H1 (cell line): ENCODE measurements at regions not wholly inside any gene's neighbourhood (a gene's known extent, or its start where the extent isn't known, plus 50 kb on each side); places are given as distances from the start of the nearest gene placed in this dataset.
A peak's percentile ranks its signal among the peaks of the same experiment; 100 is the strongest.

Source experiments
- CTCF ChIA-PET: fragments of 300-600 bp; sonication (Branson Sonifier 250); formaldehyde crosslinking; loops from one replicate; lab custom pipeline; 2021; ENCODE audit not compliant: partially characterized antibody; lab: Charles Lee
- POLR2A ChIA-PET: fragments of 300-600 bp; sonication (Branson Sonifier 250); formaldehyde crosslinking; loops from one replicate; lab custom pipeline; 2021; ENCODE audit warnings: inconsistent platforms; ENCODE audit not compliant: partially characterized antibody; lab: Charles Lee
- DNase-seq, 2 experiments: peaks; one replicate each; pipeline versions ENCODE4 v3.0.0 to v3.0.0-alpha.2; 2010 to 2022; ENCODE audit warnings: low spot score in 2 of 2, low read depth in 1 of 2, mixed read lengths in 1 of 2
- FAIRE-seq: peaks from 2 replicates; lab custom pipeline; 2011; peaks lifted over from hg19 to GRCh38; lab: Jason Lieb, UNC
- H2AFZ ChIP-seq: 2 replicates; pipeline ENCODE4 v1.8.1; 2012; ENCODE audit warnings: low read length, inconsistent platforms
- H2AK5ac ChIP-seq: 2 replicates; pipeline ENCODE4 v1.6.1; 2013; ENCODE audit warnings: low read depth, low read length
- H2BK120ac ChIP-seq: replicated peaks from 2 replicates; pipeline ENCODE3; 2013; ENCODE audit warnings: low read depth, low read length, inconsistent platforms
- H2BK12ac ChIP-seq: 2 replicates; pipeline ENCODE4 v1.6.1; 2013; ENCODE audit warnings: low read depth, low read length
- H2BK15ac ChIP-seq: 2 replicates; pipeline ENCODE4 v1.6.1; 2013; ENCODE audit warnings: low read length
- H2BK20ac ChIP-seq: 2 replicates; pipeline ENCODE4 v1.6.1; 2013; ENCODE audit warnings: low read length
- H2BK5ac ChIP-seq: 2 replicates; pipeline ENCODE4 v1.6.1; 2013; ENCODE audit warnings: low read depth, low read length
- H3K14ac ChIP-seq: 2 replicates; pipeline ENCODE4 v1.6.1; 2013; ENCODE audit warnings: inconsistent platforms; ENCODE audit not compliant: insufficient read length
- H3K18ac ChIP-seq: 2 replicates; pipeline ENCODE4 v1.6.1; 2013; ENCODE audit warnings: low read length; ENCODE audit errors: extremely low read depth
- H3K23ac ChIP-seq: 2 replicates; pipeline ENCODE4 v1.6.1; 2013; ENCODE audit warnings: inconsistent platforms; ENCODE audit not compliant: insufficient read length
- H3K23me2 ChIP-seq: 2 replicates; pipeline ENCODE4 v1.6.1; 2013; ENCODE audit warnings: low read depth, low read length
- H3K27ac ChIP-seq: 2 replicates; pipeline ENCODE4 v1.6.1; 2011; ENCODE audit warnings: low read depth, low read length, inconsistent platforms
- H3K27me3 ChIP-seq, 4 experiments: replicated peaks in 1 of 4; 1 replicate in 1 of 4; 2 replicates in 3 of 4; pipeline versions ENCODE4 v1.6.1 to v1.8.1; 2011 to 2013; ENCODE audit warnings: low read length in 3 of 4, mild to moderate bottlenecking in 3 of 4, inconsistent platforms in 2 of 4, mixed read lengths in 2 of 4, moderate library complexity in 1 of 4; ENCODE audit not compliant: control insufficient read depth in 3 of 4, insufficient read depth in 3 of 4; ENCODE audit errors: extremely low read depth in 1 of 4
- H3K36me3 ChIP-seq, 4 experiments: 2 replicates each; pipeline versions ENCODE4 v1.6.1 to v1.8.1; 2011 to 2013; ENCODE audit warnings: mild to moderate bottlenecking in 4 of 4, low read length in 3 of 4, moderate library complexity in 2 of 4, control low read depth in 1 of 4, inconsistent platforms in 1 of 4; ENCODE audit not compliant: insufficient read depth in 4 of 4, control insufficient read depth in 2 of 4
- H3K4ac ChIP-seq: replicated peaks from 2 replicates; pipeline ENCODE3; 2013; ENCODE audit warnings: low read length, low read depth, mixed read lengths, inconsistent platforms; ENCODE audit not compliant: insufficient read length
- H3K4me1 ChIP-seq, 4 experiments: replicated peaks in 1 of 4; 1 replicate in 1 of 4; 2 replicates in 3 of 4; pipeline versions ENCODE4 v1.6.1 to v1.8.1; 2011 to 2013; ENCODE audit warnings: low read length in 3 of 4, inconsistent platforms in 2 of 4, mixed read lengths in 1 of 4; ENCODE audit not compliant: insufficient read depth in 4 of 4, control insufficient read depth in 3 of 4
- H3K4me2 ChIP-seq, 2 experiments: 2 replicates each; pipeline versions ENCODE4 v1.6.1 to v1.8.1; 2011 to 2013; ENCODE audit warnings: low read depth in 2 of 2, low read length in 2 of 2, control low read depth in 1 of 2, inconsistent platforms in 1 of 2, mild to moderate bottlenecking in 1 of 2; ENCODE audit not compliant: insufficient read depth in 1 of 2
- H3K4me3 ChIP-seq, 4 experiments: fragments of 200-600, 300-600 bp in 1 of 4; sonication (generic), shearing (Covaris generic), sonication (Bioruptor Twin) in 1 of 4; 2 replicates each; pipeline versions ENCODE4 v1.5.1 to v1.8.1; 2011 to 2016; ENCODE audit warnings: low read length in 4 of 4, low read depth in 3 of 4, control low read depth in 2 of 4, inconsistent platforms in 2 of 4, mild to moderate bottlenecking in 2 of 4, mixed read lengths in 1 of 4, moderate library complexity in 1 of 4; ENCODE audit not compliant: insufficient read depth in 2 of 4; ENCODE audit errors: extremely low read depth in 1 of 4
- H3K56ac ChIP-seq: replicated peaks from 2 replicates; pipeline ENCODE3; 2013; ENCODE audit warnings: low read depth, mild to moderate bottlenecking, mixed read lengths, low read length, inconsistent platforms; ENCODE audit not compliant: insufficient read length
- H3K79me1 ChIP-seq: 2 replicates; pipeline ENCODE4 v1.6.1; 2013; ENCODE audit warnings: low read depth, low read length, control low read depth
- H3K79me2 ChIP-seq, 2 experiments: 2 replicates each; pipeline versions ENCODE4 v1.6.1 to v1.8.1; 2012 to 2013; ENCODE audit warnings: low read length in 2 of 2, mild to moderate bottlenecking in 2 of 2, inconsistent platforms in 1 of 2; ENCODE audit not compliant: insufficient read depth in 2 of 2, control insufficient read depth in 1 of 2
- H3K9ac ChIP-seq, 4 experiments: replicated peaks in 1 of 4; 1 replicate in 1 of 4; 2 replicates in 3 of 4; pipeline versions ENCODE4 v1.6.1 to v1.8.1; 2011 to 2013; ENCODE audit warnings: low read depth in 3 of 4, low read length in 3 of 4, control low read depth in 2 of 4, mild to moderate bottlenecking in 2 of 4, moderate library complexity in 2 of 4, inconsistent platforms in 1 of 4; ENCODE audit errors: extremely low read depth in 1 of 4
- H3K9me3 ChIP-seq, 2 experiments: 2 replicates each; pipeline versions ENCODE4 v1.6.1 to v1.8.1; 2012 to 2013; ENCODE audit warnings: mild to moderate bottlenecking in 2 of 2, moderate library complexity in 2 of 2, control low read depth in 1 of 2, inconsistent platforms in 1 of 2, low read depth in 1 of 2, low read length in 1 of 2, mixed read lengths in 1 of 2; ENCODE audit not compliant: insufficient read depth in 2 of 2
- H4K20me1 ChIP-seq, 2 experiments: replicated peaks in 1 of 2; 2 replicates each; pipeline versions ENCODE3 to v1.8.1; 2011 to 2013; ENCODE audit warnings: inconsistent platforms in 2 of 2, low read length in 2 of 2, mild to moderate bottlenecking in 1 of 2; ENCODE audit not compliant: insufficient read depth in 2 of 2, control insufficient read depth in 1 of 2
- H4K5ac ChIP-seq: 2 replicates; pipeline ENCODE4 v1.6.1; 2013; ENCODE audit warnings: low read length, low read depth, mixed read lengths, inconsistent platforms; ENCODE audit not compliant: insufficient read length
- H4K8ac ChIP-seq: 2 replicates; pipeline ENCODE4 v1.8.0; 2013; ENCODE audit warnings: mild to moderate bottlenecking, moderate library complexity, low read length, inconsistent platforms; ENCODE audit not compliant: insufficient read depth; ENCODE audit errors: extremely low read depth
- H4K91ac ChIP-seq: replicated peaks from 2 replicates; pipeline ENCODE3; 2013; ENCODE audit warnings: low read length, mixed read lengths, inconsistent platforms; ENCODE audit not compliant: insufficient read length
- ASH2L ChIP-seq: fragments of 200-600, 300-600 bp; sonication (generic); IDR thresholded peaks from one replicate; pipeline ENCODE4 v1.7.1; 2017; ENCODE audit warnings: low read length
- BRCA1 ChIP-seq: IDR thresholded peaks from 2 replicates; pipeline ENCODE4 v1.6.1; 2012; ENCODE audit warnings: low read depth, low read length, improper control_type of control experiment
- NRF1 ChIP-seq: IDR thresholded peaks from 2 replicates; pipeline ENCODE4 v1.6.1; 2011; ENCODE audit warnings: mild to moderate bottlenecking, low read depth, low read length, improper control_type of control experiment
- WGBS, 2 experiments: shearing (Covaris generic) in 1 of 2; methylation state at CpG; one replicate each; pipeline versions ENCODE4 v1.1.6 to v1.1.7; 2013 to 2015; ENCODE audit warnings: low lambda C conversion rate in 2 of 2, mixed read lengths in 2 of 2, inconsistent platforms in 1 of 2, low coverage in 1 of 2, missing lambda C conversion rate in 1 of 2; ENCODE audit not compliant: insufficient replicate concordance in 2 of 2, insufficient coverage in 1 of 2, insufficient read length in 1 of 2; ENCODE audit errors: extremely low coverage in 1 of 2, missing lambda C conversion rate in 1 of 2; 5-methylcytosine and 5-hydroxymethylcytosine counted together

DNA sequence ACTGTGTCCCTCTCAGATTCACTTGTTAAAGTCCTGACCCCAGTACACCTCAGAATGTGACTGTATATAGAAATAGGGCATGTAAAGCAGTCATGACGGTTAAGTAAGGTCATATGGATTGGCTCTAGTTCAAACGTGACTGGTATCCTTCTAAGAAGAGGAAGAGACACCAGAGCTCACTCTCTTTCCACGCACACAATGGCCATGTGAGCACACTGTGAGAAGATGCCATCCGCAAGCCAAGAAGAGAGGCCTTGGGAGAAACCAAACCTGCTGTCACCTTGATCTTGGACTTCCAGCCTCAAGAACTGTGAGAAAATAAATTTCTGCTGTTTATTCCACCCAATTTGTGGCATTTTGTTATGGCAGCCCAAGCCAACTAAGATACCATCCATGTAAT, 56.8 kb upstream of the IRF2BP2 start:
- Histone ChIP-seq H3K36me3 (no peaks in the 10 kb centered on the region), H3K4me1 (no peaks in the 10 kb centered on the region; a peak in 1 of 7 replicates), H3K23ac (no peak overlapping the region), H3K56ac (no peak overlapping the region), H4K8ac (no peak overlapping the region), H2BK5ac (no peak overlapping the region), H3K4me3 (no peak overlapping the region), H3K4me2 (no peak overlapping the region), H4K20me1 (no peaks in the 10 kb centered on the region), H3K79me1 (no peaks in the 10 kb centered on the region), H2BK120ac (no peak overlapping the region), H4K5ac (no peak overlapping the region), H2AK5ac (no peak overlapping the region), H2BK15ac (no peak overlapping the region), H3K14ac (no peak overlapping the region), H3K18ac (no peak overlapping the region), H2BK20ac (no peak overlapping the region), H4K91ac (no peak overlapping the region), H3K79me2 (no peaks in the 10 kb centered on the region), H2BK12ac (0 out of 2 replicates have a peak overlapping the region, but pooled peaks have one; percentile 13), H3K27me3 (no peaks in the 10 kb centered on the region), H3K27ac (no peak overlapping the region), H3K4ac (no peak overlapping the region), H3K9me3 (peaks cover 3% of the 10 kb centered on the region in 2 experiments; a peak in 2 of 4 replicates), H3K9ac (no peak overlapping the region), H3K23me2 (peaks cover 3% of the 10 kb centered on the region; the same call in 1 of the 2 replicates), H2AFZ (no peak overlapping the region)
- DNase-seq, result no peak
- ChIA-PET CTCF (no interaction called here), POLR2A (no interaction called here)
- WGBS, 2 experiments, result 92% methylated on average over 4 of the region's 4 CpGs; no CpG with 5 or more reads in 1 of the 2 experiments
- TF ChIP-seq NRF1 (no peak), BRCA1 (no peak), ASH2L (no peak)
- FAIRE-seq, result no peak
